ENCODE measurements at regions not wholly inside any gene's neighbourhood (a gene's known extent, or its start where the extent isn't known, plus 50 kb on each side); places are given as distances from the start of the nearest gene placed in this dataset.

DNA sequence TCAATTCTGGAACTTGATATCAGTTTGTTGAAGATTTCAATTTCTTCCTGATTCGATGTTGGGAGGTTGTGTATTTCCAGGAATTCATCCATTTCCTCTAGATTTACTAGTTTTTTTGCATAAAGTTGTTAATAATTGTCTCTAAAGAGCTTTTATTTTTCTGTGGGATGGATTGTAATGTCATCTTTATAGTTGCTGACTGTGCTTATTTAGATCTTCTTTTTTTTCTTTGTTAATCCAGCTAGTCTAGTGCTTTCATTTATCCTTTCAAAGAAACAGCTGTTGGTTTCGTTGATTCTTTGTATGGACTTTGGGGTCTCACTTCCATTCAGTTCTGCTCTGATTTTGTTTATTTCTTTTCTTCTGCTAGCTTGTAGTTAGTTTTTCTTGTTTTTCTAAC is 302.0 kb upstream of the DMAC1 start:
- TF ChIP-seq, protein P1, sequence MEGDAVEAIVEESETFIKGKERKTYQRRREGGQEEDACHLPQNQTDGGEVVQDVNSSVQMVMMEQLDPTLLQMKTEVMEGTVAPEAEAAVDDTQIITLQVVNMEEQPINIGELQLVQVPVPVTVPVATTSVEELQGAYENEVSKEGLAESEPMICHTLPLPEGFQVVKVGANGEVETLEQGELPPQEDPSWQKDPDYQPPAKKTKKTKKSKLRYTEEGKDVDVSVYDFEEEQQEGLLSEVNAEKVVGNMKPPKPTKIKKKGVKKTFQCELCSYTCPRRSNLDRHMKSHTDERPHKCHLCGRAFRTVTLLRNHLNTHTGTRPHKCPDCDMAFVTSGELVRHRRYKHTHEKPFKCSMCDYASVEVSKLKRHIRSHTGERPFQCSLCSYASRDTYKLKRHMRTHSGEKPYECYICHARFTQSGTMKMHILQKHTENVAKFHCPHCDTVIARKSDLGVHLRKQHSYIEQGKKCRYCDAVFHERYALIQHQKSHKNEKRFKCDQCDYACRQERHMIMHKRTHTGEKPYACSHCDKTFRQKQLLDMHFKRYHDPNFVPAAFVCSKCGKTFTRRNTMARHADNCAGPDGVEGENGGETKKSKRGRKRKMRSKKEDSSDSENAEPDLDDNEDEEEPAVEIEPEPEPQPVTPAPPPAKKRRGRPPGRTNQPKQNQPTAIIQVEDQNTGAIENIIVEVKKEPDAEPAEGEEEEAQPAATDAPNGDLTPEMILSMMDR (IDR thresholded peaks at IDR 0.05) = no peak
- TF ChIP-seq POLR2A (IDR thresholded peaks at IDR 0.05) = no peak

Data from adrenal gland (tissue), 5 donors.